ENCODE measurements at regions not wholly inside any gene's neighbourhood (a gene's known extent, or its start where the extent isn't known, plus 50 kb on each side); places are given as distances from the start of the nearest gene placed in this dataset.

DNA sequence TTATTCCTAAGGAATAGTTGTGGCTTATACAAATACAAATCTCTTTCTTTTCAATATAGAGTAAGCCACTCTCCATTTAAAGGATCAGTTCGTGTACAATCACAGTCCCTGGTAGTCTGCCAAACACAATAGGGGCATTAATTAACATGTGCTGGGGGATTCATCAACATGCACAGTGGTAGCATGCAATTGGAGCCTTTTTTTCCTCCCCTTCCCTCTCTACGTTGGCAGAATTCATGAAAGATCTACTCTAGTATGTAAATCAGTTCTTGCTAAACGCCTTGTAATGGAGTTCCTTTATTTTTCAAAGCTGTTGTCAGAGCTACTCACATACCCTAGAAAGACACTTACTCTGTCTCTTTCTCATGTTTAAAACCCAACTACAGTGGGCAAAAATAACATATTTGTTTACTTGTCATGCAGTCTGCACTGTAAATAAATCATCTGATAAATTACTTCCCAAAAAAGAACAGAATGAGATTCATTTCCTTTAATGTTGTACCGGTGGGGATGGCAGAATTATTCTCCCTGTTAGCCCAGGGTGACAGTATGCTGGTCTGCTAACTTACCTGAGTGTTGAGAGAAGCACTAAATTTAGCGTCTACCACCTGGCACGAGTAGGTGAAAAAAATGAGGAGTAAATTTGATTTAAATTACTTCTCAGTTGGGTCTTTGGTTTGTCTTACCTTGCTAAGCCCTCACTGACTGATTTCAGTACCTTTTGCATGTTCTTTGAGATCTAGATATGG lies 341.5 kb upstream of the CCNH start:
- TF ChIP-seq, protein P1, sequence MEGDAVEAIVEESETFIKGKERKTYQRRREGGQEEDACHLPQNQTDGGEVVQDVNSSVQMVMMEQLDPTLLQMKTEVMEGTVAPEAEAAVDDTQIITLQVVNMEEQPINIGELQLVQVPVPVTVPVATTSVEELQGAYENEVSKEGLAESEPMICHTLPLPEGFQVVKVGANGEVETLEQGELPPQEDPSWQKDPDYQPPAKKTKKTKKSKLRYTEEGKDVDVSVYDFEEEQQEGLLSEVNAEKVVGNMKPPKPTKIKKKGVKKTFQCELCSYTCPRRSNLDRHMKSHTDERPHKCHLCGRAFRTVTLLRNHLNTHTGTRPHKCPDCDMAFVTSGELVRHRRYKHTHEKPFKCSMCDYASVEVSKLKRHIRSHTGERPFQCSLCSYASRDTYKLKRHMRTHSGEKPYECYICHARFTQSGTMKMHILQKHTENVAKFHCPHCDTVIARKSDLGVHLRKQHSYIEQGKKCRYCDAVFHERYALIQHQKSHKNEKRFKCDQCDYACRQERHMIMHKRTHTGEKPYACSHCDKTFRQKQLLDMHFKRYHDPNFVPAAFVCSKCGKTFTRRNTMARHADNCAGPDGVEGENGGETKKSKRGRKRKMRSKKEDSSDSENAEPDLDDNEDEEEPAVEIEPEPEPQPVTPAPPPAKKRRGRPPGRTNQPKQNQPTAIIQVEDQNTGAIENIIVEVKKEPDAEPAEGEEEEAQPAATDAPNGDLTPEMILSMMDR (IDR thresholded peaks at IDR 0.05), result no peak
- TF ChIP-seq EP300 (IDR thresholded peaks at IDR 0.05), result no peak
- no peak for TF ChIP-seq POLR2A (IDR thresholded peaks at IDR 0.05)
